Renal pelvis (tissue), 1 donor: ENCODE measurements at regions not wholly inside any gene's neighbourhood (a gene's known extent, or its start where the extent isn't known, plus 50 kb on each side); places are given as distances from the start of the nearest gene placed in this dataset.
"Not testable (repeated sequence)": the region's sequence is repeated elsewhere in the genome, so short reads cannot be mapped to it uniquely, and the experiment has no call there.

Experiments used
- DNase-seq: peaks from one replicate; pipeline ENCODE4 v3.0.0-alpha.2; 2013

GRCh38 chr9:40930426-40930825, 198.1 kb downstream of the FOXD4L6 start:
- not testable (repeated sequence) for DNase-seq

DNA sequence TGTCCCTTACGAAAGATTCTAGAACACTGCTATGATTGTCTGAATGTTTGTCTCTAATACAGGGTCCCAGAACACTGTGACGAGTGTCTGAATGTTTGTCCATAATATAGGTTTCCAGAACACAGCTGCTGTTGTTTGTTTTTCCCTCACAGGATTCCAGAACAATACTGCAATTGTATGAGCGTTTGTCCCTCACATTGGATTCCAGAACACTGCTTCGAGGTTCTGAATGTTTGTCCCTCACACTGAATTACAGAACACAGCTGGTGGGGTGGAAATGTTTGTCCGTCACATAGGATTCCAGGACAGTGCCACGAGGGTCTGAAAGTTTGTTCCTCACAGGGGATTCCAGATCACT, 199.0 kb downstream of the FOXD4L6 start:
- DNase-seq = not testable (repeated sequence)

DNA sequence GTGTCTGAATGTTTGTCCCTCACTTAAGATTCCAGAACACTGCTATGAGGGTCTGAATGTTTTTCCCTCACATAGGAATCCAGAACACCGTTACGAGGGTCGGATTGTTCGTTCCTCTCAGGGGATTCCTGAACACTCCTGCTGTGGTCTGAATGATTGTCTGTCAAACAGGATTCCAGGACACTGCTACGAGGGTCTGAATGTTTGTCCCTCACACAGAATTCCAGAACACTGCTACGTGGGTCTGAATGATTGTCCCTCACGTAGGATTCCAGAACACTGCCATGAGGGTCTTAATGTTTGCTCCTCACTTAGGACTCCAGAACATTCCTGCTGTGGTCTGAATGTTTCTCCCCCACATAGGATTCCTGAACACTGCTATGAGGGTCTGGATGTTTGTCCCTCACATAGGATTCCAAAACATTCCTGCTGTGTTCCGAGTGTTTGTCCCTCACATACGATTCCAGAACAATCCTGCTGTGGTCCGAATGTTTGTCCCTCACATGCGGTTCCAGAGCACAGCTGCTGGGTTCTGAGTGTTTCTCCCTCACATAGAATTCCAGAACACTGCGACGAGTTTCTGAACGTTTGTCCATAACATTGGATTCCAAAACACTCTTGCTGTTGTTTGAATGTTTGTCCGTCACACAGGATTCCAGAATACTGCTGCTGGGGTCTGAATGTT, 199.5 kb downstream of the FOXD4L6 start:
- no peak for DNase-seq

GRCh38 chr9:40927851-40928802, 200.4 kb downstream of the FOXD4L6 start:
- no peak for DNase-seq

DNA sequence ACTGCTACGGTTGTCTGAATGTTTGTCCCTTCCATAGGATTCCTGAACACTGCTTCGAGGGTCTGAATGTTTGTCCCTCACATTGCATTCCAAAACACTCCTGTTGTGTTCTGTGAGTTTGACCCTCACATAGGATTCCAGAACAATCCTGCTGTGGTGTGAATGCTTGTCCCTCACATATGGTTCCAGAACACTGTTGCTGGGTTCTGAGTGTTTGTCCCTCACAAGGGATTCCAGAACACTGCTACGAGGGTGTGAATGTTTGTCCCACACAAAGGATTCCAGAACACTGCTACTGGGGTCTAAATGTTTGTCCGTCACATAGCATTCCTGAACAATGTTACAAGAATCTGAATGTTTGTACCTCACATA, 201.2 kb downstream of the FOXD4L6 start:
- no peak for DNase-seq

- no peak for DNase-seq
Measured at GRCh38 chr9:40926404-40927259, 201.8 kb downstream of the FOXD4L6 start.

DNA sequence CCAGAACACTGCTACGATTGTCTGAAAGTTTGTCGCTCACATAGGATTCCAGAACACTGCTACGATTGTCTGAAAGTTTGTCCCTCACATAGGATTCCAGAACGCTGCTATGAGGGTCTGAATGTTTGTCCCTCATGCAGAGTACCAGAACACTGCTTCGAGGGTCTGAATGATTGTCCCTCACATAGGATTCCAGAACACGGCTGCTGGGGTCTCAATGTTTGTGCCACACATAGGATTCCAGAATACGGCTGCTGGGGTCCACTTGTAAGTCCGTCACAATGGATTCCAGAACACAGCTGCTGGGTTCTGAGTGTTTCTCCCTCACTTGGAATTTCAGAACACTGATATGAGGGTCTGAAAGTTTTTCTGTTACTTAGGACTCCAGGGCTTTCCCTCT, 203.3 kb downstream of the FOXD4L6 start:
- no peak for DNase-seq

- DNase-seq = not testable (repeated sequence)
Measured at GRCh38 chr9:40916399-40916783, 212.1 kb downstream of the FOXD4L6 start.

DNA sequence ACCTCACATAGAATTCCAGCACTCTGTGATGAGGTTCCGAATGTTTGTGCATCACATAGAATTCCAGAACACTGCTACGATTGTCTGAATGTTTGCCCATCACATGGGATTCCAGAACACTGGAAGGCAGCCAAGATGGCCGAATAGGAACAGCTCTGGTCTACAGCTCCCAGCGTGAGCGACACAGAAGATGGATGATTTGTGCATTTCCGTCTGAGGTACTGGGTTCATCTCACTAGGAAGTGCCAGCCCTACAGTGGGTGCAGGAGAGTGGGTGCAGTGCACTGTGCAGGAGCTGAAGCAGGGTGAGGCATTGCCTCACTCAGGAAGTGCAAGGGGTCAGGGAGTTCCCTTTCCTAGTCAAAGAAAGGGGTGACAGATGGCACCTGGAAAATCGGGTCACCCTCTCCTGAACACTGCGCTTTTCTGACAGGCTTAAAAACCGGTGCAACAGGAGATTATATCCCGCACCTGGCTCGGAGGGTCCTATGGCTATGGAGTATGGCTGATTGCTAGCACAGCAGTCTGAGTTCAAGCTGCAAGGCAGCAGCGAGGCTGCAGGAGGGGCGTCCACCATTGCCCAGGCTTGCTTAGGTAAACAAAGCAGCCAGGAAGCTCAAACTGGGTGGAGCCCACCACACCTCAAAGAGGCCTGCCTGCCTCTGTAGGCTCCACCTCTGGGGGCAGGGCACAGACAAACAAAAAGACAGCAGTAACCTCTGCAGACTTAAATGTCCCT, 212.7 kb downstream of the FOXD4L6 start:
- DNase-seq = not testable (repeated sequence)

- no peak for DNase-seq
Measured at GRCh38 chr9:40914772-40915659, 213.5 kb downstream of the FOXD4L6 start.

GRCh38 chr9:40913928-40914673, 214.4 kb downstream of the FOXD4L6 start:
- no peak for DNase-seq

- no peak for DNase-seq
Measured at GRCh38 chr9:40913096-40913719, 215.3 kb downstream of the FOXD4L6 start.

- not testable (repeated sequence) for DNase-seq
Measured at GRCh38 chr9:40912679-40913078, 215.8 kb downstream of the FOXD4L6 start.

GRCh38 chr9:40911647-40912046, 216.8 kb downstream of the FOXD4L6 start:
- no peak for DNase-seq

GRCh38 chr9:40910995-40911394, 217.5 kb downstream of the FOXD4L6 start:
- not testable (repeated sequence) for DNase-seq

GRCh38 chr9:40909821-40910220, 218.7 kb downstream of the FOXD4L6 start:
- no peak for DNase-seq

DNA sequence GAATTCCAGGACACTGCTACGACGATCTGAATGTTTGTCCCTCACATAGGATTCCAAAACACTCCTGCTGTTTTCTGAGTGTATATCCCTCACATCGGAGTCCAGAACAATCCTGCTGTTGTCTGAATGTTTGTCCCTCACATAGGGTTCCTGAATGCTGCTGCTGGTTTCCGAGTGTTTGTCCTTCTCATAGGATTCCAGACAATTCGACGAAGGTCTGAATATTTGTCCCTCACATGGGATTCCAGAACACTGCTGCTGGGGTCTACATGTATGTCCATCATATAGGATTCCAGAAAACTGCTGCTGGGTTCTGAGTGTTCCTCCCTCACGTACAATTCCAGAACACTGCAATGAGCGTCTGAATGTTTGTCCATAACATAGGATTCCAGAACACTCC, 219.4 kb downstream of the FOXD4L6 start:
- DNase-seq = not testable (repeated sequence)

DNA sequence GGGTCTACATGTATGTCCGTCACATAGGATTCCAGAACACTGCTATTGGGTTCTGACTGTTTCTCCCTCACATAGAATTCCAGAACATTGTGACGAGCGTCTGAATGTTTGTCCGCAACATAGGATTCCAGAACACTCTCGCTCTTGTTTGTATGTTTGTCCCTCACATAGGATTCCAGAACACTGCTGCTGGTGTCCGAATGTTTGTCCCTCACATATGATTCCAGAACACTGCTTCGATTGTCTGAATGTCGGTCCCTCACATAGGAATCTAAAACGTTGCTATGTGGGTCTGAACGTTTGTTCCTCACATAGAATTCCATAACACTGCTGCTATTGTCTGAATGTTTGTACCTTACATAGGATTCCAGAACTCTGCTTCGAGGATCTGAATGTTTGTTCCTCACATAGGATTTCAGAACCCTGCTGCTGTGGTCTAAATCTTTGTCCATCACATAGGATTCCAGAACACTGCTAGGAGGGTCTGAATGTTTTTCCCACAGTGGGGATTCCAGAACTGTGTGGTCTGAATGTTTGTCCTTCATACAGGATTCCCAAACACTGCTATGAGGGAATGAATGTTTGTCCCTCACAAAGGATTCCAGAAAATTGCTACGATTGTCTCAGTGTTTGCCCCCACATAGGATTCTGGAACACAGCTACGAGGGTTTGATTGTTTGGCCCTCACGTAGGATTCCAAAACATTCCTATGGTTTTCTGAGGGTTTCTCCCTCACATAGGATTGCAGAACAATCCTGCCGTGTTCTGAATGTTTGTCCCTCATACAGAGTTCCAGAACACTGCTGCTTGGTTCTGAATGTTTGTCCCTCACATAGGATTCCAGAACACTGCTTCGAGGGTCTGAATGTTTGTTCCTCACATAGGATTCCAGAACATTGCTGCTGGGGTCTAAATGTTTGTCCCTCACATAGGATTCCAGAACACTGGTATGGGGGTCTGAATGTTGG, 220.5 kb downstream of the FOXD4L6 start:
- DNase-seq = no peak
